Aorta (tissue), 5 donors: ENCODE measurements at regions not wholly inside any gene's neighbourhood (a gene's known extent, or its start where the extent isn't known, plus 50 kb on each side); places are given as distances from the start of the nearest gene placed in this dataset.

Source experiments
- ATAC-seq: fragments of 200-7000 bp; cut with Tn5 transposase; one replicate; pipeline ENCODE4 v1.9.1; 2022; ENCODE audit warnings: moderate library complexity; ENCODE audit not compliant: low FRiP score
- DNase-seq, 2 donors: peaks; one replicate each; pipeline ENCODE4 v3.0.0-alpha.2; 2020
- H3K27ac ChIP-seq, 2 donors: one replicate each; pipeline ENCODE4 v1.5.1; 2013; ENCODE audit warnings: low read length in 2 of 2, mild to moderate bottlenecking in 2 of 2, moderate library complexity in 2 of 2, control low read depth in 1 of 2, inconsistent platforms in 1 of 2, low read depth in 1 of 2
- H3K27me3 ChIP-seq, 2 donors: one replicate each; pipeline ENCODE4 v1.6.1; 2013; ENCODE audit warnings: control low read depth in 1 of 2, low read length in 1 of 2, mild to moderate bottlenecking in 1 of 2, moderate library complexity in 1 of 2; ENCODE audit not compliant: insufficient read depth in 2 of 2, control insufficient read depth in 1 of 2
- H3K36me3 ChIP-seq, 2 donors: one replicate each; pipeline ENCODE4 v1.6.1; 2013; ENCODE audit warnings: control low read depth in 1 of 2, low read length in 1 of 2, mild to moderate bottlenecking in 1 of 2; ENCODE audit not compliant: insufficient read depth in 2 of 2, control insufficient read depth in 1 of 2
- H3K4me1 ChIP-seq, 2 donors: one replicate each; pipeline ENCODE4 v1.6.1; 2013; ENCODE audit warnings: low read length in 2 of 2, control low read depth in 1 of 2, mild to moderate bottlenecking in 1 of 2, moderate library complexity in 1 of 2; ENCODE audit not compliant: insufficient read depth in 2 of 2, control insufficient read depth in 1 of 2
- H3K4me3 ChIP-seq, 2 donors: one replicate each; pipeline ENCODE4 v1.5.1; 2013; ENCODE audit warnings: low read length in 2 of 2, control low read depth in 1 of 2, mild to moderate bottlenecking in 1 of 2
- H3K9me3 ChIP-seq: one replicate; pipeline ENCODE4 v1.6.1; 2013; ENCODE audit warnings: mild to moderate bottlenecking, low read length; ENCODE audit not compliant: control insufficient read depth
- WGBS, 2 donors: extraction: QIAGEN DNeasy Blood & Tissue Kit; methylation state at CpG; one replicate each; pipeline ENCODE4 v1.1.7; 2013; 5-methylcytosine and 5-hydroxymethylcytosine counted together
- intact Hi-C, 2 donors: fragments of 100-400 bp; cut with DNase I; formaldehyde crosslinking; loops; one replicate each; pipeline versions ENCODE4 v1.14.2 to v1.15.0; 2022
- donor health status: healthy with polysubstance abuse.
- donor health status: Bipolar disorder and iron deficiency.
- donor health status: DM: no; HTN: no; CAD: no.
- donor health status: DM: no; HTN: no; CAD: no.
- donor health status: DM: yes; HTN: yes; CAD: no.

DNA sequence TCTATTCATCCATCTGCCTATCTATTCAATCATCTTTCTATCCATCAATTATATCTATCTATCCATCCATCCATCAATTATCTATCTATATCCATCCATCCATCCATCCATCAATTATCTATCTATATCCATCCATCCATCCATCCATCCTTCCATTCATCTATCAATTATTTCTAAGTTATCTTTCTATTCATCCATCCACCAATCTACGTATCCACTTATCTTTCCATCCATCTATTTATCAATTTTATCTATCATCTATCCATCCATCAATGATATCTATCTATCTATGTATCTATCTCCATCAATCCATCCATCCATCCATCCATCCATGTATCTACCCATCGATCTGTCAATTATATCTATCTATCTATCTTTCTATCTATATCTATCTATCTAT is 158.4 kb upstream of the ZKSCAN2 start:
- no peaks in the 10 kb centered on the region for H3K27me3 ChIP-seq
- no peaks in the 10 kb centered on the region for H3K4me1 ChIP-seq
- no peak overlapping the region for H3K4me3 ChIP-seq
- H3K36me3 ChIP-seq, result no peaks in the 10 kb centered on the region
- intact Hi-C loops, result no loop called here
- peaks cover 1% of the 10 kb centered on the region for H3K9me3 ChIP-seq
- DNase-seq (no peak), ATAC-seq (no peak)
- H3K27ac ChIP-seq, result no peak overlapping the region
- WGBS, 2 donors, result 83 to 84% methylated on average over 2 of the region's 2 CpGs

GRCh38 chr16:25413975-25414374 is 156.3 kb upstream of the ZKSCAN2 start:
- H3K4me1 ChIP-seq, result no peaks in the 10 kb centered on the region
- H3K27ac ChIP-seq, result no peak overlapping the region
- WGBS, 2 donors, result 35 to 42% methylated on average over 1 of the region's 1 CpG
- ATAC-seq (no peak), DNase-seq (no peak)
- H3K4me3 ChIP-seq, result no peak overlapping the region
- intact Hi-C loops, result no loop called here
- peaks cover 1% of the 10 kb centered on the region for H3K9me3 ChIP-seq
- H3K27me3 ChIP-seq, result no peaks in the 10 kb centered on the region
- H3K36me3 ChIP-seq, result no peaks in the 10 kb centered on the region

DNA sequence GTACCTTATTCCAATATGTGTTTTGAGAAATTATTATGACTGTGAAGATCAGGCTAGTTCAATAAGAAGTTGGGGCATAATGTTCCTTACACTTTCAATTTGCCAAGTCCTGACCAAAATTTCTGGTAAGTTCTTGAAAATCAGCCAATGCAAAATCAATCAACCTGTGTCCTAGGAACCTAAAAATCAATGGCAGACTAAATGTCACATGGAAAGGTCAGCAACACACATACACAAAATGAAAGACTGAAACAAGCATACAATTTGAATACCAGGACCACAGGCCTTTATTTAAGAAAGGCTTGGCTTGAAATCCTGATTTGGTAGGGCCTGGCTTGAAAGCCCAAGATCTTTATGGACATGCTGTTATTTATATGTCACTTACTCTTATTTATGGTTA is 155.5 kb upstream of the ZKSCAN2 start:
- H3K9me3 ChIP-seq, result peaks cover 1% of the 10 kb centered on the region

DNA sequence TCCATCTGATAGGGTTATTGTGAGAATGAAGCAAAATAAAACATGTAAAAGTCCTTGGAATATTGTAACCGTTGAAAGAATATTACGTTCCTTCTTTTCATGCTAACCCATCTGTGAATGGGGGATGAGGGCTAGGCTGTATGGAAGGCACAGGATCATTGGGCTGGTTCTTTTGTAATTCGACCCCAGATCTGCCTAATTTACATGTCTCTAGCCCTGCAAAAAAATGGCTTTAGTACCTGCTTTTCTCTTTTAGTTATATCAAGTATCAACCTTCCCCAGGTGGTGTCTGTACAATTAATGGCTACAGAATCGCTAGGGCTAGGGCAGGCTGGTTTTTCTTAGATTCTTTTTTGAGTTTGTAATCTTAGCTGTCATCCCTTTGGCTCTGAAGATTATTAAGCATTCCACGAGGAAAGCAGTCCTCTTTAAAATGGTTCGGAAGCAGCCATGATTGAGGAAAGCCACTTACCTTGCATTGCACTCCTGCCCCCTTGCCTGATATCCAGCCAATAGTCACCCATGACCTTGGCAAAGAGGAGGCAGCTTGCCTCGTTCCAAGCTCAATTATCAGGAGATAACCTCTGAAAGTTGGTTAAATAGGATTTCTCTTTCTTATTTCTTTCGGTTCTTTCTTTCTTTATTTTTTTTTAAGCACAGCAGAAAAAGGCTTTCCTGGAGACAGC is 153.9 kb upstream of the ZKSCAN2 start:
- DNase-seq, result no peak
- no peaks in the 10 kb centered on the region for H3K36me3 ChIP-seq
- H3K9me3 ChIP-seq, result peaks cover 1% of the 10 kb centered on the region
- no peaks in the 10 kb centered on the region for H3K27me3 ChIP-seq
- no peak for ATAC-seq
- H3K4me1 ChIP-seq, result no peaks in the 10 kb centered on the region
- H3K4me3 ChIP-seq, result no peak overlapping the region
- H3K27ac ChIP-seq, result no peak overlapping the region
- WGBS, 2 donors, result 48 to 55% methylated on average over 8 of the region's 8 CpGs
- intact Hi-C loops, result no loop called here

More for the DNA sequence above, 155.5 kb upstream of the ZKSCAN2 start:
- intact Hi-C loops, result no loop called here
- no peak overlapping the region for H3K4me3 ChIP-seq
- no peak for DNase-seq
- H3K27ac ChIP-seq, result no peak overlapping the region
- H3K4me1 ChIP-seq, result no peaks in the 10 kb centered on the region
- H3K27me3 ChIP-seq, result no peaks in the 10 kb centered on the region
- H3K36me3 ChIP-seq, result no peaks in the 10 kb centered on the region
- no peak for ATAC-seq

DNA sequence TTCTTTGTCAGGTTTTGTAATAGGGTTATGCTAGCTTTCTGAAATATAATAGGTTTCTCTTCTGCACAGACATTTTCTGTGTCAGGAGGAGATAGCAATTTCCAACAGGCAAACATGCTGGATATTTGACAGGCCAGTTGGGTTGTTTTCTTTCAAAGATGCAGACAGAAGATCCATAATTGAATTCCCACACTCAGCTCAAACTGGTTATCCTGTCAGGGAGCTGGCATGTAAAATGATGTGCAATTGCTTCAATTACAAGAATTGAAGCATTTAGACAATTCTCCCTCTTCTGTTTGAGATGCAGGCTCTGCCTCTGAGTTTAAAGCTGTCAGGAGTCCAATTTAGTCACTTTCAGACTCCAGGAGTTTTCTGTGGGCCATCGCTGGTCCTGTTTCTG is 146.2 kb upstream of the ZKSCAN2 start:
- intact Hi-C loops, result no loop called here
- no peak for DNase-seq
- WGBS, 2 donors, result 82 to 92% methylated on average over 1 of the region's 1 CpG
- peaks cover 2% of the 10 kb centered on the region for H3K9me3 ChIP-seq
- no peaks in the 10 kb centered on the region for H3K36me3 ChIP-seq
- no peaks in the 10 kb centered on the region for H3K27me3 ChIP-seq
- no peak for ATAC-seq
- H3K27ac ChIP-seq, result no peak overlapping the region
- no peaks in the 10 kb centered on the region for H3K4me1 ChIP-seq
- no peak overlapping the region for H3K4me3 ChIP-seq

GRCh38 chr16:25395528-25395927 is 137.9 kb upstream of the ZKSCAN2 start:
- no peaks in the 10 kb centered on the region for H3K4me1 ChIP-seq
- no peaks in the 10 kb centered on the region for H3K27me3 ChIP-seq
- no peak overlapping the region for H3K27ac ChIP-seq
- DNase-seq, result no peak
- ATAC-seq, result no peak
- H3K9me3 ChIP-seq, result no peaks in the 10 kb centered on the region
- no peaks in the 10 kb centered on the region for H3K36me3 ChIP-seq
- H3K4me3 ChIP-seq, result no peak overlapping the region
- intact Hi-C loops, result no loop called here

DNA sequence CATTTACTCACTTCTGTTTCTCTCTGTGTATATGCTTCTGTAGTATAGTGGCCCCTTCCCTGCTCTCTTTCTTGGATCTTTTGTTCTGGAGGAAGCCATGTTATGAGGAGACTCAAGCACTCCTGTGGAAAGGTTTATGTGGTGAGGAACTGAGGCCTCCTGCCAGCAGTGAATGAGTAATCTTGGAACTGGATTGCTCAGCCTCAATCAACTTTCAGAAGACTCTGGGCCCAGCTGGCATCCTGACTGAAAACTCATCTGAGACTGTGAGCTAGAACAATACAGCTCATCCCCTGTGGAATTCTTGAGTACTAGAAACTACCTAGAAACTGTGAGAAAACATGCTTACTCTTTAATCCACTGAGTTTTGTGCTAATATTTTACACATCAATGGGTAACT is 133.1 kb upstream of the ZKSCAN2 start:
- ATAC-seq, result no peak
- no peaks in the 10 kb centered on the region for H3K9me3 ChIP-seq
- no peak for DNase-seq
- no peaks in the 10 kb centered on the region for H3K36me3 ChIP-seq
- H3K4me1 ChIP-seq, result no peaks in the 10 kb centered on the region
- H3K4me3 ChIP-seq, result no peak overlapping the region
- intact Hi-C loops, result no loop called here
- H3K27ac ChIP-seq, result no peak overlapping the region
- no peaks in the 10 kb centered on the region for H3K27me3 ChIP-seq

- Histone ChIP-seq H3K9me3 (peaks cover 4% of the 10 kb centered on the region), H3K27ac (no peak overlapping the region), H3K4me3 (no peak overlapping the region), H3K36me3 (no peaks in the 10 kb centered on the region), H3K27me3 (no peaks in the 10 kb centered on the region), H3K4me1 (no peaks in the 10 kb centered on the region)
- intact Hi-C loops, result no loop called here
- WGBS, 2 donors, result 34 to 52% methylated on average over 4 of the region's 4 CpGs
- no peak for ATAC-seq
- no peak for DNase-seq
Measured at GRCh38 chr16:25374556-25374955, 116.9 kb upstream of the ZKSCAN2 start.

DNA sequence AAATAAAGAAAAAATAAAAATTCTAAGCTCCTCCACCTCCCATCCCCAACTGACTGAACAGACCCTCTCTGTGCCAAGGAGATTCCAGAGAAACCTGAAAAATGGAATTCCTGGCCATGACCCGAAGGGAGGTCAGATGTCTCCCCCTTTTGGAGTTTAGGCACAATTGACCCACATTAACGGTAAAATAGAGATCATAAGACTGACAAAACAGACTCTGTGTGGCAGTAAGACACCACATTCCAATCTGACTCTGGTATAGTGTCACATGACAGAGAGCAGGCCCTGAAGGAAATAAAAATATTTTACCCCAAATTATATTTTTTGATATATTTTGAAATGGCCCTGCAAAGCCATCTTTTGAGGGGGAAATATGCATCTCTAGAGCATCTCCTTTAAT is 115.1 kb upstream of the ZKSCAN2 start:
- intact Hi-C loops, result no loop called here
- DNase-seq, result no peak
- WGBS, 2 donors, result 61% methylated on average over 2 of the region's 2 CpGs
- Histone ChIP-seq H3K4me3 (no peak overlapping the region), H3K27me3 (no peaks in the 10 kb centered on the region), H3K36me3 (no peaks in the 10 kb centered on the region), H3K27ac (no peak overlapping the region), H3K9me3 (peaks cover 2% of the 10 kb centered on the region), H3K4me1 (no peaks in the 10 kb centered on the region)
- ATAC-seq, result no peak
